ENCODE measurements at regions not wholly inside any gene's neighbourhood (a gene's known extent, or its start where the extent isn't known, plus 50 kb on each side); places are given as distances from the start of the nearest gene placed in this dataset.

- H3K27me3 Mint-ChIP-seq (ENCODE audit: unreplicated experiment) = no peaks in the 10 kb centered on the region
- peaks cover 2% of the 10 kb centered on the region for H3K9me3 Mint-ChIP-seq (ENCODE audit: unreplicated experiment)
- H3K4me1 Mint-ChIP-seq (ENCODE audit: low read depth, unreplicated experiment) = no peaks in the 10 kb centered on the region
- no peak overlapping the region for H3K4me3 Mint-ChIP-seq (ENCODE audit: unreplicated experiment)
- H3K27ac Mint-ChIP-seq (ENCODE audit: unreplicated experiment) = no peak overlapping the region
- peaks cover 6% of the 10 kb centered on the region for H3K36me3 Mint-ChIP-seq (ENCODE audit: unreplicated experiment)
- TF ChIP-seq, protein P1, sequence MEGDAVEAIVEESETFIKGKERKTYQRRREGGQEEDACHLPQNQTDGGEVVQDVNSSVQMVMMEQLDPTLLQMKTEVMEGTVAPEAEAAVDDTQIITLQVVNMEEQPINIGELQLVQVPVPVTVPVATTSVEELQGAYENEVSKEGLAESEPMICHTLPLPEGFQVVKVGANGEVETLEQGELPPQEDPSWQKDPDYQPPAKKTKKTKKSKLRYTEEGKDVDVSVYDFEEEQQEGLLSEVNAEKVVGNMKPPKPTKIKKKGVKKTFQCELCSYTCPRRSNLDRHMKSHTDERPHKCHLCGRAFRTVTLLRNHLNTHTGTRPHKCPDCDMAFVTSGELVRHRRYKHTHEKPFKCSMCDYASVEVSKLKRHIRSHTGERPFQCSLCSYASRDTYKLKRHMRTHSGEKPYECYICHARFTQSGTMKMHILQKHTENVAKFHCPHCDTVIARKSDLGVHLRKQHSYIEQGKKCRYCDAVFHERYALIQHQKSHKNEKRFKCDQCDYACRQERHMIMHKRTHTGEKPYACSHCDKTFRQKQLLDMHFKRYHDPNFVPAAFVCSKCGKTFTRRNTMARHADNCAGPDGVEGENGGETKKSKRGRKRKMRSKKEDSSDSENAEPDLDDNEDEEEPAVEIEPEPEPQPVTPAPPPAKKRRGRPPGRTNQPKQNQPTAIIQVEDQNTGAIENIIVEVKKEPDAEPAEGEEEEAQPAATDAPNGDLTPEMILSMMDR (IDR thresholded peaks at IDR 0.05; ENCODE audit: partially characterized antibody, unreplicated experiment) = no peak
- DNase-seq = no peak
These were observed 157.3 kb downstream of the FAM83B start for GRCh38 chr6:55003719-55004430.

- DNase-seq = no peak
- H3K4me1 Mint-ChIP-seq (ENCODE audit: low read depth, unreplicated experiment) = no peaks in the 10 kb centered on the region
- H3K36me3 Mint-ChIP-seq (ENCODE audit: unreplicated experiment) = peaks cover 6% of the 10 kb centered on the region
- H3K27me3 Mint-ChIP-seq (ENCODE audit: unreplicated experiment) = no peaks in the 10 kb centered on the region
- H3K27ac Mint-ChIP-seq (ENCODE audit: unreplicated experiment) = no peak overlapping the region
- TF ChIP-seq, protein P1 (IDR thresholded peaks at IDR 0.05; ENCODE audit: partially characterized antibody, unreplicated experiment) = no peak
- peaks cover 7% of the 10 kb centered on the region for H3K9me3 Mint-ChIP-seq (ENCODE audit: unreplicated experiment)
- no peak overlapping the region for H3K4me3 Mint-ChIP-seq (ENCODE audit: unreplicated experiment)
These were observed 162.6 kb downstream of the FAM83B start for GRCh38 chr6:55009131-55009530.

DNA sequence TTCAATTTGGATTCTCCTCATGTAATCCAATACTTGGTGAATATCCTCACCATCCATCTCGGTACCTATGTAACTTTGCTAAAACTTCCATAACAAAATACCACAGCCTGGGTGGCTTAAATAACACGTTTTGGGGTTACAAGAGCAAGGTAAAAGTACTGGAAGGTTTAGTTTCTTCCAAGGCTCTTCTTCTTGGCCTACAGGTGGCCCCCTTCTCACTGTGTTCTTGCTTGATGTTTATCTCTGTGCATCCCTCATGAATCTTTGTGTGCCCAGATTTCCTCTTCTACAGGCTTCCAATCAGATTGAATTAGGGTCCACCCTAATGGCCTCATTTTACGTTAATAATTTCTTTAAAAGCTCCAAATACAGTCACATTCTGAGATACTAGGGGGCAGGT lies 163.3 kb upstream of the HCRTR2 start:
- DNase-seq = no peak
- H3K4me3 Mint-ChIP-seq (ENCODE audit: unreplicated experiment) = no peak overlapping the region
- TF ChIP-seq, protein P1 (IDR thresholded peaks at IDR 0.05; ENCODE audit: partially characterized antibody, unreplicated experiment) = no peak
- H3K36me3 Mint-ChIP-seq (ENCODE audit: unreplicated experiment) = peaks cover 6% of the 10 kb centered on the region
- H3K9me3 Mint-ChIP-seq (ENCODE audit: unreplicated experiment) = peaks cover 7% of the 10 kb centered on the region
- peaks cover 3% of the 10 kb centered on the region for H3K4me1 Mint-ChIP-seq (ENCODE audit: low read depth, unreplicated experiment)
- H3K27ac Mint-ChIP-seq (ENCODE audit: unreplicated experiment) = no peak overlapping the region
- H3K27me3 Mint-ChIP-seq (ENCODE audit: unreplicated experiment) = no peaks in the 10 kb centered on the region

DNA sequence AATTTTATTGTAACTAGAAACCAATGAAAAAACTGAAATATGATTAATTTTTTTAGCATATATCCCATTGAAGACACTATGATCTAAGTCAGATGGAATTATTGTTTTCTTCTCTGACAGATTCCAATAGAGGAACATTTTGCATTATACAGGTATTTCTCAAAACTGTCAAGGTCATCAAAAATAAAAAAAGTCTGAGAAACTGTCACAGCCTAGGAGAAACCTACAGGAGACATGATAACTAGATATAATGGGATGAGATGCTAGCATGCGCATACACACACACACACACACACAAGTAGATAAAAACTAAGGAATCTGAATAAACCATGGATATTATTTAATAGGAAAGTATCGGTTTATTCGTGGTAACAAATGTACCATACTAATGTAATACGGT lies 161.9 kb upstream of the HCRTR2 start:
- Mint-ChIP-seq H3K4me1 (ENCODE audit: low read depth, unreplicated experiment) (peaks cover 3% of the 10 kb centered on the region), H3K4me3 (ENCODE audit: unreplicated experiment) (no peak overlapping the region), H3K36me3 (ENCODE audit: unreplicated experiment) (peaks cover 6% of the 10 kb centered on the region), H3K27me3 (ENCODE audit: unreplicated experiment) (peaks cover 2% of the 10 kb centered on the region), H3K27ac (ENCODE audit: unreplicated experiment) (no peak overlapping the region), H3K9me3 (ENCODE audit: unreplicated experiment) (peaks cover 7% of the 10 kb centered on the region)
- no peak for DNase-seq
- TF ChIP-seq, protein P1 (IDR thresholded peaks at IDR 0.05; ENCODE audit: partially characterized antibody, unreplicated experiment) = no peak

GRCh38 chr6:55014321-55015088 lies 159.8 kb upstream of the HCRTR2 start:
- DNase-seq = no peak
- Mint-ChIP-seq H3K27me3 (ENCODE audit: unreplicated experiment) (peaks cover 2% of the 10 kb centered on the region), H3K4me3 (ENCODE audit: unreplicated experiment) (no peak overlapping the region), H3K36me3 (ENCODE audit: unreplicated experiment) (no peaks in the 10 kb centered on the region), H3K27ac (ENCODE audit: unreplicated experiment) (no peak overlapping the region), H3K9me3 (ENCODE audit: unreplicated experiment) (peaks cover 4% of the 10 kb centered on the region), H3K4me1 (ENCODE audit: low read depth, unreplicated experiment) (peaks cover 3% of the 10 kb centered on the region)
- TF ChIP-seq, protein P1 (IDR thresholded peaks at IDR 0.05; ENCODE audit: partially characterized antibody, unreplicated experiment) = no peak

All from glutamatergic neuron (in vitro differentiated cells).